ENCODE measurements at regions not wholly inside any gene's neighbourhood (a gene's known extent, or its start where the extent isn't known, plus 50 kb on each side); places are given as distances from the start of the nearest gene placed in this dataset.
"Not testable (repeated sequence)": the region's sequence is repeated elsewhere in the genome, so short reads cannot be mapped to it uniquely, and the experiment has no call there.

GRCh38 chr5:124494540-124495116 lies 251.8 kb downstream of the ZNF608 start:
- no peaks in the 10 kb centered on the region for H3K36me3 ChIP-seq
- no peak for DNase-seq (ENCODE audit: low spot score)
- no peaks in the 10 kb centered on the region for H3K27me3 ChIP-seq
- no peak overlapping the region for H3K4me3 ChIP-seq
- no peak overlapping the region for H3K27ac ChIP-seq
- TF ChIP-seq CTCF (IDR thresholded peaks at IDR 0.05), result no peak
- no peaks in the 10 kb centered on the region for H3K4me1 ChIP-seq
- H3K9me3 ChIP-seq, result peaks cover 0 to 13% of the 10 kb centered on the region in 2 donors

GRCh38 chr5:124492444-124493224 lies 253.8 kb downstream of the ZNF608 start:
- Histone ChIP-seq H3K4me3 (no peak overlapping the region), H3K27ac (no peak overlapping the region), H3K4me1 (no peaks in the 10 kb centered on the region), H3K36me3 (no peaks in the 10 kb centered on the region), H3K9me3 (peaks cover 0 to 16% of the 10 kb centered on the region in 2 donors), H3K27me3 (no peaks in the 10 kb centered on the region)
- DNase-seq (ENCODE audit: low spot score), result no peak
- TF ChIP-seq CTCF (IDR thresholded peaks at IDR 0.05), result no peak

GRCh38 chr5:124490315-124490714 lies 256.1 kb downstream of the ZNF608 start:
- not testable (repeated sequence) for DNase-seq (ENCODE audit: low spot score); H3K36me3 ChIP-seq; H3K27me3 ChIP-seq; H3K4me3 ChIP-seq; H3K4me1 ChIP-seq; H3K27ac ChIP-seq
- peaks cover 0 to 27% of the 10 kb centered on the region in 2 donors for H3K9me3 ChIP-seq

DNA sequence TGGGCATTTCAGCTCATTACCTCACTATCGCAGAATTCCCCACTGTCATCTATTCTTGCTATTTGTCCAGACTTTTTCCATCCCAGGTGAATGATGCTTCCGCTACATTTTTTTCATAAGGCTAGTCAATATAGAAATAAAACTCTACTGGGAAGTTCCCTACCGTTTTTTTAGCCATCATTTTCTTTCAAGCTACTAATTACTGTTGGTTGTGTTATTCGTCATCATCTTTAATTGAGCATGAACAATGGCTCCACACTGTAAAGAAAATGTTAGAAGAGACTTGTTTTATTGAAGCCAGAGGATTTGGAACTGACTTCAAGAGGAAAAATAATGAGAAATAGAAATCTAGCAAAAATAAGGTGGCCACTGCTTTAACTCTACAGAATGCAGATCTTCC lies 265.0 kb downstream of the ZNF608 start:
- no peaks in the 10 kb centered on the region for H3K27me3 ChIP-seq
- no peaks in the 10 kb centered on the region for H3K36me3 ChIP-seq
- no peak for DNase-seq (ENCODE audit: low spot score)
- H3K27ac ChIP-seq, result no peak overlapping the region
- no peak for TF ChIP-seq CTCF (IDR thresholded peaks at IDR 0.05)
- no peaks in the 10 kb centered on the region for H3K9me3 ChIP-seq
- H3K4me3 ChIP-seq, result no peak overlapping the region
- H3K4me1 ChIP-seq, result no peaks in the 10 kb centered on the region

GRCh38 chr5:124480964-124481363 lies 265.5 kb downstream of the ZNF608 start:
- Histone ChIP-seq H3K9me3 (no peaks in the 10 kb centered on the region), H3K4me3 (no peak overlapping the region), H3K4me1 (no peaks in the 10 kb centered on the region), H3K27me3 (no peaks in the 10 kb centered on the region), H3K27ac (no peak overlapping the region), H3K36me3 (no peaks in the 10 kb centered on the region)
- no peak for DNase-seq (ENCODE audit: low spot score)
- no peak for TF ChIP-seq CTCF (IDR thresholded peaks at IDR 0.05)

GRCh38 chr5:124480022-124480421 lies 266.4 kb downstream of the ZNF608 start:
- Histone ChIP-seq H3K4me1 (no peaks in the 10 kb centered on the region), H3K36me3 (no peaks in the 10 kb centered on the region), H3K27me3 (no peaks in the 10 kb centered on the region), H3K27ac (no peak overlapping the region), H3K9me3 (no peaks in the 10 kb centered on the region), H3K4me3 (no peak overlapping the region)
- DNase-seq (ENCODE audit: low spot score), result no peak
- TF ChIP-seq CTCF (IDR thresholded peaks at IDR 0.05), result no peak
